Sigmoid colon (tissue), 4 donors: ENCODE measurements at regions not wholly inside any gene's neighbourhood (a gene's known extent, or its start where the extent isn't known, plus 50 kb on each side); places are given as distances from the start of the nearest gene placed in this dataset.

Source experiments
- POLR2A ChIP-seq, 2 donors: fragments of 450-650 bp; IDR thresholded peaks; one replicate each; pipeline ENCODE4 v1.6.1; 2016; ENCODE audit warnings: antibody characterized with exemption in 2 of 2, mild to moderate bottlenecking in 2 of 2, moderate library complexity in 2 of 2
- POLR2AphosphoS5 ChIP-seq, 4 donors: sonication (generic); formaldehyde crosslinking; IDR thresholded peaks; one replicate each; pipeline ENCODE4 v1.6.1; 2017; ENCODE audit warnings: antibody characterized with exemption in 4 of 4

DNA sequence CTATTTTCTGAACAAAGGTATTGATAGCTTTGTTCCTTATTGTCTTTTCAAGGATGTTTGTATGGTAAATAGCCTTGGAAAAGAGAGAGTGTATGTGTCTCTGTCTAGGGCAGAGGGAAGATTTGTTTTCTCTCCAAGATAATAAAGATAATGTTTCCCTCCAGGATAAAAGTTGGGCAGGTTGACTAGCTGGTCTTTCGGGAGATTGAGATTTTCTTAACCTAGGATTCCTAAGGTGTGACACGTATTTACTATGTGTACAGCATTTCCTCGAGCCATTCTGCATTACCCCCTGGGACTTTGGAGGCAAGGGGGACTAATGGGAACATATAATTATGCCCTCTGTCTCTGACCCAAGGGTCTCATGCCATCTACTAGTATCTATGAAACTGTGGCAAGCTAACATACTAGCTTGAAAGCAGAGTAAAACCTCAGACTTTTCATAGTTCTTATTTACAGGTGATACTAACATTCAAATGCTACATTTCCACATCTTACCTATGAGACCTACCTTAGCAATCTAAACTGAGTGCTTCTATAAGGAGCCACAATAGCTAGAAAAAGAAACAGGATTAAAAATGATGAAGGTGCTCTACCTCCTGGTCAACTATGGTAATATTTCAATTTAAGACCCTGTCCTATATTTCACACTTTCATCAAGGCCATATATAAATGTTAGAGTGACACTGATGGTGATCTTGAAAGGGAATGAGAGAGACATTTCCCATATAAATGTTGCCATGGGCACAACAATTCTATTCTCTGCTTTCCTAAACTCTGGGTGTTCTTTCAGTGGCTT is 252.9 kb upstream of the CBLB start:
- no peak for TF ChIP-seq POLR2AphosphoS5 (IDR thresholded peaks at IDR 0.05)
- no peak for TF ChIP-seq POLR2A (IDR thresholded peaks at IDR 0.05)
